PFSK-1 (cell line): ENCODE measurements at regions not wholly inside any gene's neighbourhood (a gene's known extent, or its start where the extent isn't known, plus 50 kb on each side); places are given as distances from the start of the nearest gene placed in this dataset.

Source experiments
- POLR2AphosphoS5 ChIP-seq: IDR thresholded peaks from 2 replicates; pipeline ENCODE4 v1.6.1; 2012; ENCODE audit warnings: low read depth, mild to moderate bottlenecking, control low read depth, low read length, moderate library complexity
- SIN3A ChIP-seq: IDR thresholded peaks from 2 replicates; pipeline ENCODE4 v1.6.1; 2012; ENCODE audit warnings: mild to moderate bottlenecking, low read length, moderate library complexity, borderline replicate concordance; ENCODE audit not compliant: insufficient read depth
- TAF1 ChIP-seq: IDR thresholded peaks from 2 replicates; pipeline ENCODE4 v1.6.1; 2012; ENCODE audit warnings: low read length, control low read depth, borderline replicate concordance; ENCODE audit not compliant: insufficient read depth
- TF ChIP-seq, protein P1 (sequence below), 2 experiments: IDR thresholded peaks; 2 replicates each; pipeline versions ENCODE4 v1.6.1 to v1.8.0; 2011 to 2012; ENCODE audit warnings: low read depth in 2 of 2, low read length in 2 of 2, control low read depth in 1 of 2, inconsistent platforms in 1 of 2, mild to moderate bottlenecking in 1 of 2, moderate library complexity in 1 of 2; ENCODE audit not compliant: insufficient read depth in 1 of 2

- TF ChIP-seq SIN3A (no peak), POLR2AphosphoS5 (no peak), TAF1 (no peak)
- TF ChIP-seq, protein P1, sequence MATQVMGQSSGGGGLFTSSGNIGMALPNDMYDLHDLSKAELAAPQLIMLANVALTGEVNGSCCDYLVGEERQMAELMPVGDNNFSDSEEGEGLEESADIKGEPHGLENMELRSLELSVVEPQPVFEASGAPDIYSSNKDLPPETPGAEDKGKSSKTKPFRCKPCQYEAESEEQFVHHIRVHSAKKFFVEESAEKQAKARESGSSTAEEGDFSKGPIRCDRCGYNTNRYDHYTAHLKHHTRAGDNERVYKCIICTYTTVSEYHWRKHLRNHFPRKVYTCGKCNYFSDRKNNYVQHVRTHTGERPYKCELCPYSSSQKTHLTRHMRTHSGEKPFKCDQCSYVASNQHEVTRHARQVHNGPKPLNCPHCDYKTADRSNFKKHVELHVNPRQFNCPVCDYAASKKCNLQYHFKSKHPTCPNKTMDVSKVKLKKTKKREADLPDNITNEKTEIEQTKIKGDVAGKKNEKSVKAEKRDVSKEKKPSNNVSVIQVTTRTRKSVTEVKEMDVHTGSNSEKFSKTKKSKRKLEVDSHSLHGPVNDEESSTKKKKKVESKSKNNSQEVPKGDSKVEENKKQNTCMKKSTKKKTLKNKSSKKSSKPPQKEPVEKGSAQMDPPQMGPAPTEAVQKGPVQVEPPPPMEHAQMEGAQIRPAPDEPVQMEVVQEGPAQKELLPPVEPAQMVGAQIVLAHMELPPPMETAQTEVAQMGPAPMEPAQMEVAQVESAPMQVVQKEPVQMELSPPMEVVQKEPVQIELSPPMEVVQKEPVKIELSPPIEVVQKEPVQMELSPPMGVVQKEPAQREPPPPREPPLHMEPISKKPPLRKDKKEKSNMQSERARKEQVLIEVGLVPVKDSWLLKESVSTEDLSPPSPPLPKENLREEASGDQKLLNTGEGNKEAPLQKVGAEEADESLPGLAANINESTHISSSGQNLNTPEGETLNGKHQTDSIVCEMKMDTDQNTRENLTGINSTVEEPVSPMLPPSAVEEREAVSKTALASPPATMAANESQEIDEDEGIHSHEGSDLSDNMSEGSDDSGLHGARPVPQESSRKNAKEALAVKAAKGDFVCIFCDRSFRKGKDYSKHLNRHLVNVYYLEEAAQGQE (IDR thresholded peaks at IDR 0.05; ENCODE audit: insufficient read depth in 1 of 2, low read depth in 2 of 2, low read length in 2 of 2) = no peak
Measured at GRCh38 chr20:51176446-51176845, 153.5 kb upstream of the KCNG1 start.
